Astrocyte of the cerebellum (primary cell): ENCODE measurements at regions not wholly inside any gene's neighbourhood (a gene's known extent, or its start where the extent isn't known, plus 50 kb on each side); places are given as distances from the start of the nearest gene placed in this dataset.
A peak's percentile ranks its signal among the peaks of the same experiment; 100 is the strongest.

Experiments
- DNase-seq: peaks from one replicate; pipeline ENCODE4 v3.0.0-alpha.2; 2011; ENCODE audit warnings: low read depth
- H3K4me3 ChIP-seq: 2 replicates; pipeline ENCODE4 v1.5.1; 2011; ENCODE audit warnings: mild to moderate bottlenecking, low read depth, low read length, moderate library complexity
- CTCF ChIP-seq: IDR thresholded peaks from 2 replicates; pipeline ENCODE4 v1.5.1; 2012; ENCODE audit warnings: low read length, low read depth, moderate library complexity, mild to moderate bottlenecking; ENCODE audit errors: missing control alignments
- in situ Hi-C: cut with HindIII; loops from 2 replicates; pipeline ENCODE4 v1.10.0; 2017; ENCODE audit warnings: low sequenced_read_pairs

GRCh38 chr1:170321113-170321512 is 175.4 kb downstream of the NTMT2 start:
- TF ChIP-seq CTCF = no peak
- in situ Hi-C loops = no loop called here
- DNase-seq = peak; percentile 28
- H3K4me3 ChIP-seq = no peak overlapping the region

GRCh38 chr1:170326186-170326585 is 180.4 kb downstream of the NTMT2 start:
- H3K4me3 ChIP-seq = no peak overlapping the region
- in situ Hi-C loops = no loop called here
- no peak for DNase-seq
- TF ChIP-seq CTCF = no peak

DNA sequence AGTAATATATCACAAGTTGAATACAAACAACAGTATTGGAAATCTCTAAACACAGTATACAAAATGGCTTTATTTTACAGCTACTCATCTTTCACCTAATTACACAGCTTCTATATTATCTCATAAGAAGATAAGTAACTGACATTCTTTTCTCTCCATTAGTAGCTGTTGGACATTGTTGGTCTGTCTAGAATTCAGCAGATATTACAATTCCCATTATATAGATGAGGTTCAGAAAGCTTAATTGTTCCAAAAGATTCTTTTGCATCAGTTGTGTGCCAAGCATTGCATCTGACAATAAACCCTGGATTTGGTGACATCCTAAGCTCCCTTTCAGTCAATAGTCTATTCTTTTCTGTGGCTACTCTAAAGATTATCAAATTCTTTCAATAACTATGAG is 187.0 kb downstream of the NTMT2 start:
- no peak for TF ChIP-seq CTCF
- no peak for DNase-seq
- in situ Hi-C loops = no loop called here
- H3K4me3 ChIP-seq = no peak overlapping the region

GRCh38 chr1:170337413-170337994 is 191.7 kb downstream of the NTMT2 start:
- no peak for DNase-seq
- TF ChIP-seq CTCF = no peak
- in situ Hi-C loops = no loop called here
- no peak overlapping the region for H3K4me3 ChIP-seq

DNA sequence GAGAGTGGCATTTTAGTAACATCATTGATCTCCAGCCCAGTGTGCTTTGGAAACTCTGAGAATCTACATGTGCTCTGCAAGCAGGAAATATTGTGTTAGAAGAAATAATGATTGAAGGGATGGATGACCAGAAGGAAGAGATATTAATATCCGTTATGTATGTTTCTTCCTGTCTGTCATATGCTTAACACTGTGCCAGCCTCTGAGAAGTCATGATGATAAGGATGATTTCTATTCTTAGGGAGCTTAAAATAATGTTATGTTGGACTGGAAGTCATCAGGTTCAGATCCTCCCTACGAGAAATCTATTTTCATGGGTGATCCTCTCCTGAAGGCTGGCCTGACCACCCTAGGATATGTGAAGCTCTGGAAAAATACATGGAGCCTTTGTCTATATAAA is 192.4 kb upstream of the GORAB start:
- no peak for TF ChIP-seq CTCF
- no peak for DNase-seq
- in situ Hi-C loops = no loop called here
- no peak overlapping the region for H3K4me3 ChIP-seq

DNA sequence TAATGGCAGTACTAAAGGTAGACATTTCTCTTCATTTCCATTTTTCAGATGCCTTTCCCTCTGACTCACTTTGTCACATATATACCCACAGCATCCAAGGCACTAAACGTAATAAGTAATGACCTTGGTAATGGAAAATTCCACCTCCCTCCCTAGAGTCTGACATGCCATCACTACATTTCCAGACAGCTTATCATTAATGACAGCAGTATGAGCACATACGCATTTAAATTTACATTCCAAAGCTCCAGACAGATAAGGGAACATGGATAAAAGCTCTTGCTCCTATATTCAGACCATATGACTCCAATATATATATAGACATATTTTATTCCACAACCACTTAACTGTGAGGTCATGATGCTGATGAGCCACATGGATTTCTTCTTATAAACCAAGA is 191.7 kb upstream of the GORAB start:
- in situ Hi-C loops = no loop called here
- TF ChIP-seq CTCF = no peak

GRCh38 chr1:170351366-170351946 is 180.5 kb upstream of the GORAB start:
- no peak for TF ChIP-seq CTCF
- H3K4me3 ChIP-seq = no peak overlapping the region
- in situ Hi-C loops = no loop called here
- DNase-seq = peak; percentile 4

More for the DNA sequence above, 191.7 kb upstream of the GORAB start:
- no peak for DNase-seq
- no peak overlapping the region for H3K4me3 ChIP-seq
